ENCODE measurements at regions not wholly inside any gene's neighbourhood (a gene's known extent, or its start where the extent isn't known, plus 50 kb on each side); places are given as distances from the start of the nearest gene placed in this dataset.

GRCh38 chr4:178309890-178310289 is 867.7 kb upstream of the AGA start:
- Histone ChIP-seq H3K9me2 (ENCODE audit: insufficient read depth) (no peaks in the 10 kb centered on the region), H3K9me3 (ENCODE audit: control insufficient read depth in 1 of 2, insufficient read depth in 1 of 2, low read depth in 1 of 2, low read length in 2 of 2) (no peaks in the 10 kb centered on the region), H3K9ac (ENCODE audit: low read length) (no peak overlapping the region), H3K36me3 (ENCODE audit: control insufficient read depth in 1 of 2, insufficient read depth in 2 of 2, low read length in 2 of 2) (no peaks in the 10 kb centered on the region), H3K4me3 (replicated peaks in 1 of 2; ENCODE audit: low read depth in 1 of 2, low read length in 2 of 2) (no peak overlapping the region), H3K27ac (ENCODE audit: low read depth, low read length) (no peak overlapping the region), H3K4me2 (ENCODE audit: low read length) (no peak overlapping the region), H3K27me3 (ENCODE audit: insufficient read depth, low read length) (no peaks in the 10 kb centered on the region), H2AFZ (ENCODE audit: low read depth, low read length, poor library complexity, severe bottlenecking) (no peak overlapping the region), H3K79me2 (ENCODE audit: insufficient read depth, low read length) (no peaks in the 10 kb centered on the region), H3K4me1 (ENCODE audit: control insufficient read depth in 1 of 2, insufficient read depth in 2 of 2, low read length in 2 of 2) (no peaks in the 10 kb centered on the region), H4K20me1 (ENCODE audit: insufficient read depth) (no peaks in the 10 kb centered on the region)
- TF ChIP-seq SRF (IDR thresholded peaks at IDR 0.05; ENCODE audit: low read depth), result no peak
- no peak for TF ChIP-seq EZH2phosphoT487 (IDR thresholded peaks at IDR 0.05; ENCODE audit: borderline replicate concordance)
- no peak for TF ChIP-seq EZH2 (IDR thresholded peaks at IDR 0.05)
- no peak for TF ChIP-seq JUND (IDR thresholded peaks at IDR 0.05)
- TF ChIP-seq SIN3A (IDR thresholded peaks at IDR 0.05; ENCODE audit: low read depth), result no peak
- no peak for TF ChIP-seq ATF3 (IDR thresholded peaks at IDR 0.05)
- TF ChIP-seq EGR1 (IDR thresholded peaks at IDR 0.05; ENCODE audit: low read depth), result no peak
- no peak for TF ChIP-seq ELF1 (IDR thresholded peaks at IDR 0.05; ENCODE audit: borderline replicate concordance, low read depth)
- no peak for TF ChIP-seq ZNF274 (IDR thresholded peaks at IDR 0.05; ENCODE audit: low read depth, low read length)
- no peak for TF ChIP-seq ZBTB33 (IDR thresholded peaks at IDR 0.05; ENCODE audit: extremely low read depth, insufficient replicate concordance, low read length)
- TF ChIP-seq REST (IDR thresholded peaks at IDR 0.05; ENCODE audit: low read depth), result no peak
- TF ChIP-seq YY1 (IDR thresholded peaks at IDR 0.05; ENCODE audit: extremely low read depth, insufficient replicate concordance, low read depth, low read length), result no peak
- no peak for TF ChIP-seq RAD21 (IDR thresholded peaks at IDR 0.05; ENCODE audit: low read depth)
- no peak for TF ChIP-seq CBX3 (IDR thresholded peaks at IDR 0.05; ENCODE audit: low read depth)
- no peak for TF ChIP-seq MAX (IDR thresholded peaks at IDR 0.05)
- ChIA-PET POLR2A (no interaction called here), CTCF (no interaction called here), RAD21 (ENCODE audit: low non-redundant PET in 1 of 2, low total read pairs in 2 of 2, uncharacterized antibody in 2 of 2, unreplicated experiment in 2 of 2) (no interaction called here)
- DNase-seq (ENCODE audit: low read depth, low spot score) (no peak), ATAC-seq (no peak)
- BruUV-seq (replicated peaks), result no TSS peak
- intact Hi-C loops (cut with micrococcal nuclease), result no loop called here

Data from HCT116 (cell line).